ENCODE measurements at regions not wholly inside any gene's neighbourhood (a gene's known extent, or its start where the extent isn't known, plus 50 kb on each side); places are given as distances from the start of the nearest gene placed in this dataset.

- DNase-seq (ENCODE audit: low spot score) = no peak
Measured at GRCh38 chr21:32216293-32216692, 62.6 kb downstream of the MIS18A start.

- no peak for DNase-seq (ENCODE audit: low spot score)
Measured at GRCh38 chr21:32215306-32215685, 63.6 kb downstream of the MIS18A start.

- no peak for DNase-seq (ENCODE audit: low spot score)
Measured at GRCh38 chr21:32214654-32215305, 64.1 kb downstream of the MIS18A start.

GRCh38 chr21:32212116-32212515 lies 66.7 kb downstream of the MIS18A start:
- no peak for DNase-seq (ENCODE audit: low spot score)

GRCh38 chr21:32211306-32211705 lies 67.5 kb downstream of the MIS18A start:
- DNase-seq (ENCODE audit: low spot score) = no peak

GRCh38 chr21:32209580-32209979 lies 69.3 kb downstream of the MIS18A start:
- DNase-seq (ENCODE audit: low spot score) = no peak

GRCh38 chr21:32207406-32207716 lies 71.5 kb downstream of the MIS18A start:
- no peak for DNase-seq (ENCODE audit: low spot score)

- DNase-seq (ENCODE audit: low spot score) = no peak
Measured at GRCh38 chr21:32206631-32207405, 72.0 kb downstream of the MIS18A start.

GRCh38 chr21:32203877-32204480 lies 74.9 kb downstream of the MIS18A start:
- DNase-seq (ENCODE audit: low spot score) = no peak

GRCh38 chr21:32200029-32200428 lies 78.8 kb downstream of the MIS18A start:
- DNase-seq (ENCODE audit: low spot score) = no peak

GRCh38 chr21:32198384-32198783 lies 80.5 kb downstream of the MIS18A start:
- DNase-seq (ENCODE audit: low spot score) = no peak

- no peak for DNase-seq (ENCODE audit: low spot score)
Measured at GRCh38 chr21:32197896-32198295, 81.0 kb downstream of the MIS18A start.

- no peak for DNase-seq (ENCODE audit: low spot score)
Measured at GRCh38 chr21:32196001-32196400, 82.8 kb downstream of the MIS18A start.

- no peak for DNase-seq (ENCODE audit: low spot score)
Measured at GRCh38 chr21:32193098-32193465, 85.8 kb downstream of the MIS18A start.

GRCh38 chr21:32192291-32193097 lies 86.4 kb downstream of the MIS18A start:
- DNase-seq (ENCODE audit: low spot score) = no peak

GRCh38 chr21:32190493-32191144 lies 88.2 kb downstream of the MIS18A start:
- DNase-seq (ENCODE audit: low spot score) = no peak

- no peak for DNase-seq (ENCODE audit: low spot score)
Measured at GRCh38 chr21:32189688-32190483, 89.0 kb downstream of the MIS18A start.

GRCh38 chr21:32186804-32187203 lies 92.0 kb downstream of the MIS18A start:
- no peak for DNase-seq (ENCODE audit: low spot score)

- DNase-seq (ENCODE audit: low spot score) = no peak
Measured at GRCh38 chr21:32185726-32186125, 93.1 kb downstream of the MIS18A start.

GRCh38 chr21:32185103-32185502 lies 93.7 kb downstream of the MIS18A start:
- DNase-seq (ENCODE audit: low spot score) = no peak

- DNase-seq (ENCODE audit: low spot score) = no peak
Measured at GRCh38 chr21:32184485-32184884, 94.4 kb downstream of the MIS18A start.
